GM23338 (cell line): ENCODE measurements at regions not wholly inside any gene's neighbourhood (a gene's known extent, or its start where the extent isn't known, plus 50 kb on each side); places are given as distances from the start of the nearest gene placed in this dataset.
A peak's percentile ranks its signal among the peaks of the same experiment; 100 is the strongest.

Experiments used
- ATAC-seq: fragments of 200-7000 bp; cut with Tn5 transposase; 3 replicates; pipeline ENCODE4 v1.9.1; 2020
- DNase-seq: peaks from one replicate; pipeline ENCODE4 v3.0.0-alpha.2; 2015; ENCODE audit warnings: low spot score
- H2AFZ ChIP-seq: fragments of 200-600 bp; sonication (generic); 2 replicates; pipeline ENCODE4 v1.8.0; 2016; ENCODE audit warnings: antibody characterized with exemption, mild to moderate bottlenecking, moderate library complexity
- H3F3A ChIP-seq: fragments of 200-600 bp; sonication (generic); replicated peaks from 2 replicates; pipeline ENCODE4 v1.8.0; 2017; ENCODE audit warnings: antibody characterized with exemption, mixed run types, low read depth
- H3K27ac ChIP-seq: fragments of 200-600 bp; sonication (generic); 2 replicates; pipeline ENCODE4 v1.6.1; 2016; ENCODE audit warnings: low read depth
- H3K27me3 ChIP-seq: fragments of 200-600 bp; sonication (generic); 2 replicates; pipeline ENCODE4 v1.8.0; 2016; ENCODE audit warnings: mild to moderate bottlenecking, mixed run types, moderate library complexity; ENCODE audit not compliant: insufficient read depth
- H3K36me3 ChIP-seq: fragments of 200-600 bp; sonication (generic); 2 replicates; pipeline ENCODE4 v1.8.0; 2016; ENCODE audit warnings: mild to moderate bottlenecking; ENCODE audit not compliant: insufficient read depth
- H3K4me1 ChIP-seq: fragments of 200-600 bp; sonication (generic); 2 replicates; pipeline ENCODE4 v1.8.0; 2016; ENCODE audit warnings: mild to moderate bottlenecking, moderate library complexity; ENCODE audit not compliant: insufficient read depth
- H3K4me2 ChIP-seq: fragments of 200-600 bp; sonication (generic); 2 replicates; pipeline ENCODE4 v1.7.1; 2017; ENCODE audit warnings: mixed run types
- H3K4me3 ChIP-seq: fragments of 200-600 bp; sonication (generic); 2 replicates; pipeline ENCODE4 v1.6.1; 2016; ENCODE audit warnings: mixed run types
- H3K79me2 ChIP-seq: fragments of 200-600 bp; sonication (generic); replicated peaks from 2 replicates; pipeline ENCODE4 v1.8.0; 2017; ENCODE audit warnings: mild to moderate bottlenecking; ENCODE audit not compliant: insufficient read depth
- H3K9me2 ChIP-seq: fragments of 200-600 bp; sonication (generic); 2 replicates; pipeline ENCODE4 v1.8.0; 2017; ENCODE audit not compliant: insufficient read depth
- H4K20me1 ChIP-seq: fragments of 200-600 bp; sonication (generic); replicated peaks from 2 replicates; pipeline ENCODE4 v1.8.0; 2017; ENCODE audit warnings: mild to moderate bottlenecking; ENCODE audit not compliant: insufficient read depth
- H3K27ac Mint-ChIP-seq: 2 replicates; pipeline ENCODE4 v1.8.0; 2020; ENCODE audit warnings: inconsistent platforms, mild to moderate bottlenecking, moderate library complexity, mixed read lengths
- H3K27me3 Mint-ChIP-seq: 3 replicates; pipeline ENCODE4 v1.8.0; 2022; ENCODE audit warnings: low read depth, mild to moderate bottlenecking, moderate library complexity, mixed read lengths, inconsistent platforms; ENCODE audit not compliant: insufficient read depth, poor library complexity
- H3K36me3 Mint-ChIP-seq: 3 replicates; pipeline ENCODE4 v1.8.0; 2021; ENCODE audit warnings: low read depth, mild to moderate bottlenecking, inconsistent platforms, moderate library complexity, mixed read lengths
- H3K4me1 Mint-ChIP-seq: 3 replicates; pipeline ENCODE4 v1.8.0; 2020; ENCODE audit warnings: mild to moderate bottlenecking, inconsistent platforms, mixed read lengths
- H3K4me3 Mint-ChIP-seq: 3 replicates; pipeline ENCODE4 v1.8.0; 2021; ENCODE audit warnings: moderate library complexity, mild to moderate bottlenecking, inconsistent platforms, mixed read lengths
- H3K9me3 Mint-ChIP-seq: 3 replicates; pipeline ENCODE4 v1.8.0; 2020; ENCODE audit warnings: moderate library complexity, mild to moderate bottlenecking, inconsistent platforms, mixed read lengths
- CREB1 ChIP-seq: fragments of 250-450 bp; sonication (Bioruptor Pico); IDR thresholded peaks from 2 replicates; pipeline ENCODE4 v1.5.0; 2020; ENCODE audit warnings: low read depth, mild to moderate bottlenecking, moderate library complexity
- CTCF ChIP-seq, 2 experiments: fragments of 200-600 bp in 1 of 2; sonication (generic) in 1 of 2; conservative IDR thresholded peaks; 2 replicates each; pipeline versions ENCODE4 v1.5.1 to v1.6.1; 2016 to 2017; ENCODE audit warnings: antibody characterized with exemption in 2 of 2, low read depth in 2 of 2, mild to moderate bottlenecking in 2 of 2, moderate library complexity in 1 of 2
- EZH2phosphoT487 ChIP-seq: fragments of 200-600 bp; sonication (generic); IDR thresholded peaks from one replicate; pipeline ENCODE4 v1.8.1; 2018; ENCODE audit warnings: antibody characterized with exemption; ENCODE audit not compliant: unreplicated experiment
- JUNB ChIP-seq: IDR thresholded peaks from one replicate; pipeline ENCODE4 v1.6.1; 2016; ENCODE audit warnings: antibody characterized with exemption; ENCODE audit not compliant: unreplicated experiment
- NANOG ChIP-seq: IDR thresholded peaks from 2 replicates; pipeline ENCODE4 v1.6.1; 2016; ENCODE audit warnings: antibody characterized with exemption, borderline replicate concordance
- POLR2AphosphoS5 ChIP-seq: IDR thresholded peaks from 2 replicates; pipeline ENCODE4 v1.6.1; 2016; ENCODE audit warnings: antibody characterized with exemption, low read depth
- STAT1 ChIP-seq: IDR thresholded peaks from one replicate; pipeline ENCODE4 v1.6.1; 2016; ENCODE audit warnings: antibody characterized with exemption; ENCODE audit not compliant: unreplicated experiment
- ZNF114 ChIP-seq: fragments of 250-450 bp; sonication (Bioruptor Pico); IDR thresholded peaks from 2 replicates; pipeline ENCODE4 v1.5.0; 2020; ENCODE audit warnings: mild to moderate bottlenecking, moderate library complexity

- TF ChIP-seq POLR2AphosphoS5 (no peak), NANOG (no peak), EZH2phosphoT487 (no peak), ZNF114 (CRISPR knock-in tag) (no peak)
Observed at GRCh38 chr4:121255986-121256750, 92.0 kb upstream of the TNIP3 start (continued).

DNA sequence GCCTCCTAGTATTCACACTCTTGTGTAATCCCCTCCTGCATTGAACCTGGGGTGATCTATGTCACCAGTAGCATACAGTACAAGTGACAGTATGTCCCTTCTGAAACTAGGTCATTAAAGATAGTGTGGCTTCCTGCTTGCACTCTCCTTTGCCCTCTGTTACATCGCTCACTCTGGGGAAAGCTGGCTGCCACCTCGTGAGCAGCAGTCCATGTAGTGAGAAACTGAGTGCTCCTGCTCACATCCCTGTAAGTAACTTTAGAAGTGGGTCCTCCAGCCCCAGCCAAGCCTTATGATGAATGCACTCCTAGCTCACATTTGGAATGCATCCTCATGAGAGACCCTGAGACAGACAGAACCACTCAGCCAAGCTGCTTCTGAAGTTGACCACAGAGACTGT is 89.8 kb upstream of the TNIP3 start:
- DNase-seq (no peak), ATAC-seq (no peak)
- Histone ChIP-seq H3K27me3 (no peaks in the 10 kb centered on the region), H3K4me3 (no peak overlapping the region), H3K4me2 (no peak overlapping the region), H3K36me3 (no peaks in the 10 kb centered on the region), H3K4me1 (no peaks in the 10 kb centered on the region), H4K20me1 (no peaks in the 10 kb centered on the region), H3K27ac (no peak overlapping the region), H2AFZ (no peak overlapping the region), H3K9me2 (no peaks in the 10 kb centered on the region), H3F3A (no peaks in the 10 kb centered on the region), H3K79me2 (no peaks in the 10 kb centered on the region)
- TF ChIP-seq POLR2AphosphoS5: no peak
- TF ChIP-seq ZNF114 (CRISPR knock-in tag): no peak
- TF ChIP-seq CREB1 (CRISPR knock-in tag): no peak
- no peak for TF ChIP-seq STAT1
- H3K4me1 Mint-ChIP-seq: peaks cover 6% of the 10 kb centered on the region; the same call in 2 of the 3 replicates
- no peaks in the 10 kb centered on the region for H3K36me3 Mint-ChIP-seq
- H3K4me3 Mint-ChIP-seq: no peak overlapping the region
- H3K9me3 Mint-ChIP-seq: no peaks in the 10 kb centered on the region; the same call in 2 of the 3 replicates
- no peak overlapping the region for H3K27ac Mint-ChIP-seq
- H3K27me3 Mint-ChIP-seq: no peaks in the 10 kb centered on the region

DNA sequence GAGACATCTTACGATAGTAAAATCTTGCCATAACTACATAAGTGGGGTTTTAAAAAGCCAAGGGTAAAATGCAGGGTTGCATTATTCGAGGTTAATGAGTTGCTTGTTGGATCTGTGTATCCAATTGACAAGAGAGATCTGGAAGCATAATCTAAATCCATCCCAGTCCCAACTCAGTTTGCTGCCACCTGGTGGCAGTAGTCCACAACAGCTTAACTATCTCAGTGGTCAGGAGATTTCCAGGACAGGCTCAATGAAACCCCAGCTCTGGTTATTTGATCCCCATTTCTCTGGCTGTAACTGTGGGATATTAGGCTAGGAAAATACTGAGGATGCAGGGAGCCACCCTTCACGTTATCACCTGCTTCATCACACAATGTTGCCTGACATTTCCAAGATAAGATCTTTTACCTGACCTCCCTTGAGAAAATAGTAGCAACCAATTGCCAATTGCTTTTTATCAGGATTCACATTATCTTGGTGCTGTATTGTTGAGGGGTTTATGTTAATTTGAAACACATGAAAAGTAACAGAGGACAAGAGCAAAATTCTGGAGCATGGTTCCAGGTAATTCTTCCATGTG is 88.2 kb upstream of the TNIP3 start:
- no peaks in the 10 kb centered on the region for H3K79me2 ChIP-seq
- peak; percentile 85 to 95 for TF ChIP-seq CTCF (conservative IDR thresholded peaks at IDR 0.05; ENCODE audit: low read depth in 2 of 2)
- no peak for TF ChIP-seq JUNB
- no peak overlapping the region for H2AFZ ChIP-seq
- Mint-ChIP-seq H3K4me3 (no peak overlapping the region), H3K36me3 (no peaks in the 10 kb centered on the region), H3K27me3 (no peaks in the 10 kb centered on the region), H3K27ac (no peak overlapping the region), H3K9me3 (no peaks in the 10 kb centered on the region; the same call in 2 of the 3 replicates), H3K4me1 (peaks cover 6% of the 10 kb centered on the region; the same call in 2 of the 3 replicates)
- no peaks in the 10 kb centered on the region for H3K27me3 ChIP-seq
- H3K9me2 ChIP-seq: no peaks in the 10 kb centered on the region
- DNase-seq (peak; percentile 88), ATAC-seq (peak; percentile 98)
- no peaks in the 10 kb centered on the region for H3F3A ChIP-seq
- H3K36me3 ChIP-seq: no peaks in the 10 kb centered on the region
- no peak overlapping the region for H3K27ac ChIP-seq
- no peaks in the 10 kb centered on the region for H3K4me1 ChIP-seq
- no peak overlapping the region for H3K4me2 ChIP-seq
- H4K20me1 ChIP-seq: no peaks in the 10 kb centered on the region
- H3K4me3 ChIP-seq: no peak overlapping the region
